CD4-positive, alpha-beta memory T cell (primary cell): ENCODE measurements at regions not wholly inside any gene's neighbourhood (a gene's known extent, or its start where the extent isn't known, plus 50 kb on each side); places are given as distances from the start of the nearest gene placed in this dataset.
A peak's percentile ranks its signal among the peaks of the same experiment; 100 is the strongest.

Experiments
- CTCF ChIA-PET: fragments of 350-600 bp; sonication (Branson Sonifier 250); formaldehyde crosslinking; loops from one replicate; lab custom pipeline; 2021; ENCODE audit warnings: inconsistent platforms; ENCODE audit not compliant: partially characterized antibody; lab: Charles Lee
- POLR2A ChIA-PET: fragments of 350-600 bp; sonication (Branson Sonifier 250); formaldehyde crosslinking; loops from one replicate; lab custom pipeline; 2021; ENCODE audit not compliant: partially characterized antibody; lab: Charles Lee
- DNase-seq, 5 donors: peaks; one replicate each; pipeline versions ENCODE4 v3.0.0 to v3.0.0-alpha.2; 2020 to 2022; ENCODE audit warnings: mixed read lengths in 1 of 5
- H3K27ac ChIP-seq: one replicate; pipeline ENCODE4 v1.7.0; 2013; ENCODE audit warnings: low read depth, low read length
- H3K27me3 ChIP-seq: 2 replicates; pipeline ENCODE4 v1.7.0; 2013; ENCODE audit warnings: mild to moderate bottlenecking, low read length, moderate library complexity; ENCODE audit not compliant: insufficient read depth
- H3K36me3 ChIP-seq: 2 replicates; pipeline ENCODE4 v1.7.0; 2013; ENCODE audit warnings: mild to moderate bottlenecking, low read length, moderate library complexity; ENCODE audit not compliant: insufficient read depth
- H3K4me1 ChIP-seq: 2 replicates; pipeline ENCODE4 v1.7.0; 2013; ENCODE audit warnings: mild to moderate bottlenecking, low read length, moderate library complexity; ENCODE audit not compliant: insufficient read depth
- H3K4me3 ChIP-seq, 2 donors: one replicate each; pipeline ENCODE4 v1.7.0; 2013; ENCODE audit warnings: low read length in 2 of 2, mild to moderate bottlenecking in 1 of 2
- H3K9me3 ChIP-seq, 2 donors: one replicate each; pipeline ENCODE4 v1.7.0; 2013; ENCODE audit warnings: low read length in 2 of 2, control low read depth in 1 of 2; ENCODE audit not compliant: control insufficient read depth in 1 of 2
- H3K27ac Mint-ChIP-seq, 7 donors: one replicate each; pipeline ENCODE4 v1.8.0; 2020 to 2021; ENCODE audit warnings: mixed read lengths in 7 of 7, mild to moderate bottlenecking in 6 of 7, inconsistent platforms in 3 of 7, moderate library complexity in 3 of 7
- H3K27me3 Mint-ChIP-seq, 2 donors: one replicate each; pipeline ENCODE4 v1.8.0; 2020 to 2021; ENCODE audit warnings: mixed read lengths in 2 of 2
- H3K36me3 Mint-ChIP-seq, 2 donors: one replicate each; pipeline ENCODE4 v1.8.0; 2020 to 2021; ENCODE audit warnings: mixed read lengths in 2 of 2, inconsistent platforms in 1 of 2, mild to moderate bottlenecking in 1 of 2
- H3K4me1 Mint-ChIP-seq, 4 donors: one replicate each; pipeline ENCODE4 v1.8.0; 2020 to 2021; ENCODE audit warnings: mixed read lengths in 4 of 4, mild to moderate bottlenecking in 1 of 4
- H3K4me3 Mint-ChIP-seq, 8 donors: one replicate each; pipeline ENCODE4 v1.8.0; 2020 to 2021; ENCODE audit warnings: mixed read lengths in 8 of 8, mild to moderate bottlenecking in 7 of 8, moderate library complexity in 6 of 8, inconsistent platforms in 3 of 8
- H3K9me3 Mint-ChIP-seq, 8 donors: one replicate each; pipeline ENCODE4 v1.8.0; 2020 to 2021; ENCODE audit warnings: mixed read lengths in 8 of 8, mild to moderate bottlenecking in 5 of 8, inconsistent platforms in 3 of 8, moderate library complexity in 1 of 8
- intact Hi-C: fragments of 100-400 bp; cut with micrococcal nuclease; formaldehyde crosslinking; loops from one replicate; pipeline ENCODE4 v1.15.1; 2023

- Mint-ChIP-seq H3K27ac (no peak overlapping the region), H3K9me3 (peaks cover 0 to 4% (median 0%) of the 10 kb centered on the region in 8 donors), H3K4me3 (no peak overlapping the region), H3K36me3 (no peaks in the 10 kb centered on the region), H3K4me1 (no peaks in the 10 kb centered on the region), H3K27me3 (no peaks in the 10 kb centered on the region)
- CTCF ChIA-PET: no interaction called here
- no peaks in the 10 kb centered on the region for H3K9me3 ChIP-seq
- DNase-seq: no peak
- no peaks in the 10 kb centered on the region for H3K36me3 ChIP-seq
- H3K4me3 ChIP-seq: no peak overlapping the region
- H3K27me3 ChIP-seq: no peaks in the 10 kb centered on the region
- POLR2A ChIA-PET: no interaction called here
- intact Hi-C loops: no loop called here
- H3K27ac ChIP-seq: no peak overlapping the region
- H3K4me1 ChIP-seq: no peaks in the 10 kb centered on the region
Measured at GRCh38 chrX:81615979-81616378, 414.1 kb downstream of the SH3BGRL start.

DNA sequence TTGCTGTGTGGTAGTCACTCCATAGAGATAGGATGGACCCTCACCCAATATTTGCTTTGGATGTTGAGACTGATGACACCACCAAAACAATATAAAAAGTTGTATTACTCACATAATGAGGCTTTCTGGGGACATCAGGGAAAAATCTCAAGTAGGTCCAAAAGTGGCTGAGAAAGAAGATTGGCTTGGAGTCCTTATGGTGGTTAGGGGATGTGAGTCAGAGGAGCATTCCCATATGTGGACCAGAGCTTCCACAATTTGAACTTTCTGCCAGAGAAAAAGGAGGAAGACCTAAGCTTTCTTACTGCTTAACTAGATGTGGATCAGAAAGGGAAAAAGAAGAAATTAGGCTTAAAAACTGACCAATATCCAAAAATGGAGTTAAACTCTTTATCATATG lies 460.5 kb downstream of the SH3BGRL start:
- Mint-ChIP-seq H3K4me1 (no peaks in the 10 kb centered on the region), H3K4me3 (no peak overlapping the region), H3K27ac (no peak overlapping the region), H3K9me3 (no peaks in the 10 kb centered on the region), H3K36me3 (no peaks in the 10 kb centered on the region), H3K27me3 (no peaks in the 10 kb centered on the region)
- Histone ChIP-seq H3K36me3 (no peaks in the 10 kb centered on the region), H3K27me3 (no peaks in the 10 kb centered on the region), H3K9me3 (no peaks in the 10 kb centered on the region), H3K4me3 (no peak overlapping the region), H3K27ac (no peak overlapping the region), H3K4me1 (no peaks in the 10 kb centered on the region)
- POLR2A ChIA-PET: no interaction called here
- CTCF ChIA-PET: no interaction called here
- no peak for DNase-seq
- intact Hi-C loops: no loop called here

DNA sequence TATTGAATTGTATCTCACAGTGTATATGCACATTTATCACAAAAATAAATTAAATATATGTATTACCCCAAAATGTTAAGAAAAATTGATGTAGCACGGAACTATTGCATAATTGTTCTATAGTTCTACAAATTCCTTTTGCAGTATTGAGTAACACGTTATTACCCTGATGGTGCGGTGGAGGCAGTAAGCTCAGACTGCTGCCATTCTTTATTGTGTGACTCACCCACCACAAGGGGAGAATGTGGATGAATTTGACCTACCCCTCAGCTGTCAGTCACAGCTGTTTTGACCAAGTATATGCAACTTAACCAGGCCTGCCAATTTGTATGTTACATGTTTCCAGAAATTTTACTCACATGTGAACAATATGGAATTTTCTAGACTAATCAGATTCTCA lies 506.6 kb downstream of the SH3BGRL start:
- Mint-ChIP-seq H3K4me1 (no peaks in the 10 kb centered on the region), H3K27ac (no peak overlapping the region), H3K9me3 (peaks cover 0 to 5% (median 0%) of the 10 kb centered on the region in 8 donors), H3K36me3 (no peaks in the 10 kb centered on the region), H3K4me3 (no peak overlapping the region), H3K27me3 (no peaks in the 10 kb centered on the region)
- H3K4me3 ChIP-seq: no peak overlapping the region
- ChIA-PET POLR2A (no interaction called here), CTCF (no interaction called here)
- H3K4me1 ChIP-seq: no peaks in the 10 kb centered on the region
- no peaks in the 10 kb centered on the region for H3K36me3 ChIP-seq
- H3K27me3 ChIP-seq: no peaks in the 10 kb centered on the region
- DNase-seq: no peak
- H3K27ac ChIP-seq: no peak overlapping the region
- H3K9me3 ChIP-seq: no peaks in the 10 kb centered on the region
- intact Hi-C loops: no loop called here

DNA sequence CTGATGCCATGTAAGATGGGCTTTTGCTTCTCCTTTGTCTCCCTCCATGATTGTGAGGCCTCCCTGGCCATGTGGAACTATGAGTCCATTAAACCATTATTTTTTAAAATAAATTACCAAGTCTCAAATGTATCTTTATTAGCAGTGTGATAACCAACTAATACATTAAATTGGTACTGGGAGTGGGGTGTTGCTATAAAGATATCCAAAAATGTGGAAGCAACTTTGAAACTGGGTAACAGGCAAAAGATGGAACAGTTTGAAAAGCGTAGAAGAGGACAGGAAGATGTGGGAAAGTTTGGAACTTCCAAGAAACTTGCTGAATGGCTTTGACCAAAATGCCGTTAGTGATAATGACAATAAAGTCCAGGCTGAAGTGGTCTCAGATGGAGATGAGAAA lies 526.7 kb downstream of the SH3BGRL start:
- Mint-ChIP-seq H3K4me1 (no peaks in the 10 kb centered on the region), H3K27ac (no peak overlapping the region), H3K27me3 (no peaks in the 10 kb centered on the region), H3K9me3 (peaks cover 0 to 35% (median 15%) of the 10 kb centered on the region in 8 donors), H3K36me3 (no peaks in the 10 kb centered on the region), H3K4me3 (no peak overlapping the region)
- ChIA-PET POLR2A (no interaction called here), CTCF (no interaction called here)
- Histone ChIP-seq H3K9me3 (no peaks in the 10 kb centered on the region), H3K4me1 (no peaks in the 10 kb centered on the region), H3K36me3 (no peaks in the 10 kb centered on the region), H3K27me3 (no peaks in the 10 kb centered on the region), H3K4me3 (no peak overlapping the region), H3K27ac (no peak overlapping the region)
- intact Hi-C loops: no loop called here
- no peak for DNase-seq

DNA sequence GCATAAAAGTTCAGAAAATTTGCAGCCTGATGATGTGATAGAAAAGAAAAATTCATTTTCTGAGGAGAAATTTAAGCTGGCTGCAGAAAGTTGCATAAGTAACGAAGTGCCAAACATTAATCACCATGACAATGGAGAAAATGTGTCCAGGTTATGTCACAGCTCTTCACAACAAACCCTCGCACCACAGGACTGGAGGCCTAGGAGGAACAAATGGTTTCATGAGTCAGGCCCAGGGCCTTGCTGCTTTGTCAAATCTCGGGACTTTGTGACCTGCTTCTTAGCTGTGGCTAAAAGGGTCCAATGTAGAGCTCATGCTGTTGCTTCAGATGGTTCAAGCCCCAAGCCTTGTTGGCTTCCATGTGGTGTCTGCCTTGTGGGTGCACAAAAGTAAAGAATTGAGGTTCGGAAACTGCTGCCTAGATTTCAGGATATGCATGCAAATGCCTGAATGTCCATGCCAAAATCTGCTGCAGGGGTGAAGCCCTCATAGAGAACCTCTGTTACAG lies 527.4 kb downstream of the SH3BGRL start:
- no peak overlapping the region for H3K27ac Mint-ChIP-seq
- H3K27ac ChIP-seq: no peak overlapping the region
- H3K4me1 ChIP-seq: no peaks in the 10 kb centered on the region
- intact Hi-C loops: no loop called here
- no peaks in the 10 kb centered on the region for H3K27me3 Mint-ChIP-seq
- no peaks in the 10 kb centered on the region for H3K36me3 Mint-ChIP-seq
- peak overlapping the region in 1 of 8 donors; percentile 3 for H3K4me3 Mint-ChIP-seq
- H3K27me3 ChIP-seq: no peaks in the 10 kb centered on the region
- POLR2A ChIA-PET: no interaction called here
- H3K4me3 ChIP-seq: no peak overlapping the region
- CTCF ChIA-PET: no interaction called here
- DNase-seq: no peak
- peaks cover 0 to 35% (median 15%) of the 10 kb centered on the region in 8 donors for H3K9me3 Mint-ChIP-seq
- H3K36me3 ChIP-seq: no peaks in the 10 kb centered on the region
- H3K4me1 Mint-ChIP-seq: no peaks in the 10 kb centered on the region
- H3K9me3 ChIP-seq: no peaks in the 10 kb centered on the region

DNA sequence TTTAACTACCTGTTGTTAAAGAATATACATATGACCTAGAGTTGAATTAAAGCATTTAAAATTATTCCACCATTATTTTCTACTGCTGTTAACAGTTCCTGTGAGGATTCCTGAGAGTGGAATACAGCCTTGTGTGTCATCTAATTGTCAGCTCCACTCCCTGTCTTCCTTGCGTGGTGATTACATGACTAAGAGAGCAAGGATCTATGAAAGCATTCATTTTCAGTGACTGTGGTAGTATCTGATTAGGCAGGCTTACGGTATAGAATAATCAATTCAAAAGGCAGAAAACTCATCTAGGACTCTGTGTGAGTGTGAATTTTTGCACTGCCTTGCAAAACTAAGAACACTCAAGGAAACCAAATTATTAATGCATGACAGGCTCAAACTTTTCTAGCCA lies 577.8 kb downstream of the SH3BGRL start:
- intact Hi-C loops: no loop called here

DNA sequence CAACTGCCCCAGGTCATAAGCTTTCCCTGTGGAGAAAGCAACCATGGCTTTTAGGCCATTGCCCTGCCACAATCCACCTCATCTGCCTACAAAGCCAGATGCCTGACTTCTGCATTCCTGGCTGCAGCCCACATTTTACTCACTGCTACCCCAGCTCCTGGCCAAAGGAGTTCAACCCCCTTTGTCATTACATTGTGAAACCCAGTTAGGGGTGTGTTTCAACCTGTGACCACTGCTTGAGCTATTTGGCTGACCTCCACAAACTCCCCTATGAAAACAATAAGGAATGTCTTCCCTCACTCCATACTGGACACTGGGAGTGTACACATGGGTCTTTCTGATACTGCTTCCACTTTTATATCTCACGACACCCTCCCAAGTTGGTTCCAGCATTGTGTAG lies 589.2 kb downstream of the SH3BGRL start:
- Mint-ChIP-seq H3K9me3 (peaks cover 0 to 20% (median 4%) of the 10 kb centered on the region in 8 donors), H3K4me1 (no peaks in the 10 kb centered on the region), H3K27me3 (no peaks in the 10 kb centered on the region), H3K36me3 (no peaks in the 10 kb centered on the region), H3K4me3 (no peak overlapping the region), H3K27ac (no peak overlapping the region)
- Histone ChIP-seq H3K36me3 (no peaks in the 10 kb centered on the region), H3K27ac (no peak overlapping the region), H3K4me1 (no peaks in the 10 kb centered on the region), H3K4me3 (no peak overlapping the region), H3K27me3 (no peaks in the 10 kb centered on the region), H3K9me3 (no peaks in the 10 kb centered on the region)
- POLR2A ChIA-PET: no interaction called here
- intact Hi-C loops: no loop called here
- DNase-seq: no peak
- CTCF ChIA-PET: no interaction called here

More for the DNA sequence above, 577.8 kb downstream of the SH3BGRL start:
- Histone ChIP-seq H3K9me3 (no peaks in the 10 kb centered on the region), H3K36me3 (no peaks in the 10 kb centered on the region), H3K4me3 (no peak overlapping the region), H3K27ac (no peak overlapping the region), H3K4me1 (no peaks in the 10 kb centered on the region), H3K27me3 (no peaks in the 10 kb centered on the region)
- DNase-seq: no peak
- H3K9me3 Mint-ChIP-seq: peaks cover 0 to 6% (median 0%) of the 10 kb centered on the region in 8 donors
- POLR2A ChIA-PET: no interaction called here
- no peaks in the 10 kb centered on the region for H3K4me1 Mint-ChIP-seq
- no peaks in the 10 kb centered on the region for H3K36me3 Mint-ChIP-seq
- no peak overlapping the region for H3K27ac Mint-ChIP-seq
- no peak overlapping the region for H3K4me3 Mint-ChIP-seq
- CTCF ChIA-PET: no interaction called here
- H3K27me3 Mint-ChIP-seq: no peaks in the 10 kb centered on the region
